ENCODE measurements at regions not wholly inside any gene's neighbourhood (a gene's known extent, or its start where the extent isn't known, plus 50 kb on each side); places are given as distances from the start of the nearest gene placed in this dataset.

- TF ChIP-seq POLR2A (IDR thresholded peaks at IDR 0.05; ENCODE audit: low read depth): no peak
- TF ChIP-seq POLR2AphosphoS5 (IDR thresholded peaks at IDR 0.05): no peak
These were observed 260.4 kb downstream of the DEPDC1B start for GRCh38 chr5:60439552-60439951.
